GM18502 (cell line): ENCODE measurements at regions not wholly inside any gene's neighbourhood (a gene's known extent, or its start where the extent isn't known, plus 50 kb on each side); places are given as distances from the start of the nearest gene placed in this dataset.

Experiments used
- ATAC-seq: cut with Tn5 transposase; IDR thresholded peaks from one replicate; pipeline ENCODE4 v1.9.1; 2021; ENCODE audit warnings: mild to moderate bottlenecking; ENCODE audit not compliant: unreplicated experiment, poor library complexity

DNA sequence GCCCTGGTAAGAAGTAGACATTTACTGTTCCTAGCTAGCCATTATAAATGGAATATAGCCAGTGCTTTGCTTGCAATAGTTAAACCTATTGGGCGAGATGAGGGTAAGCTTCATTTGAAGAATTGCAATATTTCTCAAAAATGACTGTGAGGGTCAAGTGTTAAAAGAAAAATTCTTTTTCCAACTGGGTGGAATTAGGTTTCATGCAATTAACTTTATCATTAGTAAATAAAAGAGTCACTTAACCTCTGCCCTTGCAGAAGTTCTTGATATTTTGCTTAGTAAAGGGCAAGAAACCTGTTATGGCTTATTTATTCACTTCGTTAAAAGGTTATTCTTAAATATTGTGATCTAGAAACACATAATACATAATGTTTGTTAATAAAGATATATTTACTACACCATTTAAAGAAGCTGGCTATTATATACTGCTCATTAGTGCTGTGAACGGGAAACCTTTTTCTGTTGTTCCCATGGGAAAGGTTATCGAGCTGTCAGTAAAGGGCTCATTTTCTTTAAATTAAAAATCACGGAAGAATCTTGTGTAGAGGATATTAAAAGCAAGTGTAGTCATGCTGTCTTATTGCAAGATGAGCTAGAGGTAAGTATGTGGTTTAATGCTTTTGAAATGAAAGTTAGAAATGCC, 370.5 kb downstream of the CSNK1G3 start:
- ATAC-seq: no peak

DNA sequence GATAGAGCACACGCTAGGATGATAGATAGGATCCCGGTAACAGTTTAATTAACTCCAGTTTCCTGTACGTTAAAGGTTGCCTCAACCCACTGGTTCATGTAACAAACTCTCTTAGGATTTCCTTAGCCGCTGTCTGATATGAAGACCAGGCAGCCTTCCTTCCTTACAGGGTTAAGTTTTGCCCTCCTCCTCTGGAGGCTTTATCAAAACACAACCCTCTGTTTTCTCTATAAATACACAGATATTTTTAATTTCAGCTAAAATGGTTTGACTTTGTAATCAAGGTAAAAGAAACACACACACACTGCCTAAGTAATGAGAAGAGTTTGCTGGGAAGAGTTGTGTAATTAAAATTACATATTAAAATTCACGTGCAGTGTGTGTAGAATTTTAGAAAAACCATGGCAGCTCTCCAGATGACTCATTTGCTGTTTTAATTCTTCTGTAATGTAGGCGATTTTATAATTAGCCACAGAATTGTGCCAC, 369.8 kb downstream of the CSNK1G3 start:
- no peak for ATAC-seq

GRCh38 chr5:123880875-123881274, 368.9 kb downstream of the CSNK1G3 start:
- no peak for ATAC-seq

DNA sequence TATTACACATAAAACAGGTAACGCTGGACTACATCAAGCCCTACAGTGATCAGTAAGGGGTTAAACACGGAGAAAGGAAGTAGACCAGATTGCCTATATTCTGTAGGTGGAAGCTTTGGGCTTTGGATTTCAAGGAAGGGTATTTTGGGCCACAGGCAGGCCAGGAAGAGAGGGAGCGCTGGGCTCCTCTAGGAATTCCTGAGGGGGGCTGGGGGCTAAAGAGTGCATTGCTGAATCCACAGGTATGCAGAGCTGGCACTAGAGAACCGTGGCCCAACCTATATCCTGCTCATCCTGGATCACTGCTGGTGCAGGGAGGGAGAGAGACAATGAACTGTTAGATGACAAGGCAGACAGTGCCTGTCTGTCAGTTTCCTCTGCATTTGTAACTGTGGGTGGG, 367.1 kb downstream of the CSNK1G3 start:
- no peak for ATAC-seq

DNA sequence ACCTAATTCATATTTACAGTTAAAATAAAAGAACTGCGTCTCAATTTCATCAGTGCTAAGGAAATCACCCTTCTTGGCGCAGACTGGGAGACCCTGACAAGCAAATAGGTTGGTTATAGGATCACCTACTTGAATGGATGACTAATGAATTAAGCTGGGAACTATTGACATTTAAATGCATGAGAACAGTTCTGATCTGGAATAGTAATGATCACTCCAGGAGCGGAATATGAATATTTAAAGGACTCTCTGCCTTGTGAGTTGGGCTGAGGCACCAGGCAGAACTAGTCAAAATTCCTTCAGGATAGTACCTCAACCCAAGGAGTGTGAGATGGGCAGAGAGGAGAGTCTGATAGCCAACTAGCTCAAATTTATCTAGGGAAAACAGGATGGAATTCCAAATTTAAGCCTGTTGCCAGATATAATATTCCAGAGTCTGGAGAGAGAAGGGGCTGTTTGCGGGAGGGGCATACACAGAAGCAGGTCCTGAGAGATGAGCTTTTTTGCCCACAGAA, 364.4 kb downstream of the CSNK1G3 start:
- no peak for ATAC-seq

DNA sequence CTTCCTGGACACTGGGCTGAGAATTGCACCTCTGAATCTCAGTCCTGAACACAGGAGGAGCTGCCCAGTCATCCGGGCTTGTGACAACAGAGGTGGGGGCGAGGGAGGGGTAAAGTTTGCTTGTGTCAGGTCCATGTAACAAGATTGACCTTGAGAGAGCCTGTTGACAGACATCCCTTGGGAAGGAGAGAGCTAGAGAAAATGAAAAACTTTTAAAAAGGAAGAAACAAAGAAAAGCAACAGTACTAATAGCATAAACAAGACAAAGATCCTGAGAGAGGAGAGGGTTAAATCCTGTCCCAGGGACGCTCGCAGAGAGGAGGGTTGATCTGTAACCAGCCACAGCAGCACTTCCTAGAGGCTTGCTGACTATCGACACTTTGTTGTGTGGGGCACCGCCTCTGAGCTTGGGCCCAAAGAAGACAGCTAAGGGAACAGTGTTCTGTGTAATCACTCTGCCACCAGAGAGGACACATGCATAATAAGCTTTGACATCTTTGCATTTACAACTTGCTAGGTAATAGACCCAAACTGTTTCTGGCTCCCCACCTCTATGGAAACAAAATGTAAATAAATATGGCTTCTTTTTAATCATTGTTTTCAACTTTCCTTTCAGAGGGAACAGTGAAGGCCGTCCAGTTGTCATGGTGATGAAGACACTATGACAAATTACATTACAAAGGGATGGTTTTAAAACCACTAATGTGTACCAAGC, 363.7 kb downstream of the CSNK1G3 start:
- no peak for ATAC-seq

GRCh38 chr5:123874600-123875201, 362.7 kb downstream of the CSNK1G3 start:
- ATAC-seq: no peak

DNA sequence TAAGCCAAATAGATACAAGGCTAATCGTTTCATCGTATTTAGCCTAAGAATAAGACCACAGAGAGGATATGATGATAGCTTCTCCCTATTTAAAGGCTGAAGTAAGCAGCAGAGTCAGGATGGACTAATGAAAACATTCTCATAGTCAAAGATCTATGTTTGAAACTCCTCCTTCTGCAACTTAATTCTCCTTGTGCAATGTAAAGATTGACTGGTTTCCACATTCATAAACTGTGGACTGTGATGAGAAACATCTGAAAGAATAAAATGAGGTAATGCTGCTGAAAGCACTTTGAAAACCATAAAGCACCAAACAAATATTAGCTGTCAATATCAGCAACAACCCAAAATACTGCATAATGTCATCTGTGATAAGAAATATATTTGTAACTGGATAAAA, 361.9 kb downstream of the CSNK1G3 start:
- ATAC-seq: no peak

GRCh38 chr5:123871373-123871772, 359.4 kb downstream of the CSNK1G3 start:
- no peak for ATAC-seq

GRCh38 chr5:123868881-123869280, 356.9 kb downstream of the CSNK1G3 start:
- ATAC-seq: no peak

- ATAC-seq: no peak
Observed at GRCh38 chr5:123868267-123868666, 356.3 kb downstream of the CSNK1G3 start.

DNA sequence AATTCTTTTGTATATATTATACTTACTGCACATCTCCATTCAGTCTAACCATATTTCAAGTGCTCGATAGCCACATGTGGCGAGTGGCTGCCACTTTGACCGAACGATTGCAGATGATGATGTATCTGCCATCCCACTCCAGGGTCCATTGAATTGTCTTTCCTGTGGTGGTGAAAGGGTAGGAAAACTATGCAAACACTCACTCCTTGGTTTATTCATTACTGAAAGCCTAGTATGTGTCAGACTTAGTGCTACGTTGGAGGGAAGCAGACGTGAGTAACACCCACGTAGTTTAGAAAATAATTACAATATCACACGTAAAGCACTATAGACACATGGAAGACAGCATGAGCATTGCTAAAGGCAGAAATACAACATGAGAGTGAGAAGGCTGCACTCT, 353.7 kb downstream of the CSNK1G3 start:
- no peak for ATAC-seq

DNA sequence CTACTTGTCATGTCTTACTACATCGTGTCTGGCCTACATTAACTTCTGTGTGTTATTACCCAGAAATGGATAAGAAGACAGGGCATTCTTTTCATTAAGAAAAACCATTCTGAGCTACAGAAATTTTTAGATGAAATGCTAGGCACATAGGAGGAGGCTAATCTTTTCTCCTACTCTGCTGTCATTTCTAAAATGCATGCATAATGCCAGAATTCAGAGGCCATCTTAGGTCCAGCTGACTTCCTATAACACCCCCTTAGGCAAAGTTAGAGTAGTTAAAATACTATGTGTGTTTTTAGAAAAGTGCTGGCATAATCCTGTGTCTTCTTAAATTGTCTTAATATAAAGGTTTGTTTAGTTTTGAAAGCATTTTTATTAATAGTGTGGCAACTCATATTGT, 352.6 kb downstream of the CSNK1G3 start:
- ATAC-seq: no peak

- ATAC-seq: no peak
Observed at GRCh38 chr5:123858938-123859337, 347.0 kb downstream of the CSNK1G3 start.

- no peak for ATAC-seq
Observed at GRCh38 chr5:123856766-123857165, 344.8 kb downstream of the CSNK1G3 start.

DNA sequence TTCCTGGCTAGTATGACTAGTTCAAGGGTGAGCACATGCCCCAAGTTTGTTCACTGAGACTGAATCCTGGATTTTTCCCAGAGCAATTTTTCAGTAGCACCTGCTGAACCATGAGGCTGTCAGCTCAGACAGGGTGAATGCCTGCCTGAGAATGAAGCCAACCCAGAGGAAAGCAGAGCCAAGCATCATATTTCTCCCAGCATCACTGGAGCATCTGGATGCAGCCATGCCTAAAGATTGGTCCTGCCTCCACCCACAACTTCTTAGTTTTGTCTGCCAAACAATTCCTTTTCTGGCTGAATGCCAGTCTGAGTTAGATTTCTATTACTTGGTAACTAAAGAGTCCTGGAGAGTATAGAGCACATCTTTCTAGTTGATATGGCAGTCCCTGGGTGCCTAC, 343.6 kb downstream of the CSNK1G3 start:
- ATAC-seq: no peak

DNA sequence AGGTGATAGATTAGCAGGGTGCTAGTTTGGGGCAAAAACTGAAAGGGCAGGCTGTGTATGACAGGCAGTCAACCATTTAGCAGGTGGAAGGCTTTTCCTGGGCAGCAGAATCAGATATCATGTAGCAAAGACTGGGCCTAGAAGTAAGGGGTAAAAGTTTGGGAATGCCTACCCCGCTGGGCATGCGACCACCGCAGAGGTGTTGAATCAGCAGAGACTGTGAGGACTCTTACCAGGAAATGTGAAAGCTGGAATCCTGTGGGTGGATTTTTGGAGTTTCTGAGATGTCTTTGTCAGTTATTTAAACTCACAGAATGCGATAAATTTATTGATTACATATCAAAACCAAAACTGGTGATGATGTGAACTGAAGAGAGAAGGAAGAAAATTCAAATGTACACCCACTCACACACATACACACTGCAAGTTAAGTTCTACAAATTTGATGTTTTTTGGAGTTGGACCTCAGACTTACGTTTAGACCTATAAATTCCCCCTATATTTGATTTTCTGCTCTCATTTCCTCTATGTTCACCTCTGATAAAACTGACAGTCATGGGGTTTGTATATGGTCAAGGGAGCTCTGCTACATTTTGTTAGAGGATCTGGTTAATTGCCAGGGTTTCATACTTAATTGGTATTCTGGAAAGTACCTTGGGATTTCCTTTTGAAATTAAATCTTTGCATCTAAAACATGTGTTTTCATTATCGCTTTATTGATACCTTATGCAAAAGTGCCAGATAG, 333.6 kb downstream of the CSNK1G3 start:
- peak; percentile 21 for ATAC-seq

DNA sequence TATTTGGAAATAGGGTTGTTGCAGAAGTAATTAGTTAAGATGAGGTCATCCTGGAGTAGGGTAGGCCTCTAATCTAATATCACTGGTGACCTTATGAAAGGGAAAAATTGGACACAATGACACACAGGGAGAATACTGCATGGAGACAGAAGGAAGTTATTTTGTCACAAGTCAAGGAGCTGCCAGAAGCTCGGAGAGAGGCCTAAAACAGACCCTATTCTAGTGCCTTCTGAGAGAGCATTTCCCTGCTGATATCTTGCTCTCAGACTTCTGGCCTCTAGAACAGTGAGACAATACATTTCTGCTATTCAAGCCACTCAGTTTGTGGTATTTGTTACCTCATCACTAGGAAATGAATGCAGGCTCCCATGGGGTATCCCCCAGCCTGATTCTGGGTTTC, 332.9 kb downstream of the CSNK1G3 start:
- ATAC-seq: peak; percentile 46

DNA sequence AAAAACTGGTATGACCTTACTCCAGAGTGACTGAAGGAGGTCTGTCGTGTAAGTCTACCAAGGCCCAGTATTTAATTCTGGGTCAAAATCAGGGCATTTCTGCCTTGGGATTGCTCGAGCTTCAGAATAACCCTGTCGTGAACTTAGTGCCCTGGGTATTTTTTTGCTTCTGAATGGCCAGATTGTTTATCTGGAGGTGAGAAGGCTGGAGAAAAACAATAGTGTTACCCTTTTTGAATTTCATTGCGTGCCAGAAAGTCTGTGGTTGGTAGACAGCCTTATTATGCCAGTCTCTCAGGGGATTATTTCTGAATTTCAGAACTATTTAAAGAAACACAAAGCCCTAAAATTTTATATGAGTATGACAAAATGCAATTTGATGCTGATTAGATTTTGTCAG, 323.4 kb downstream of the CSNK1G3 start:
- no peak for ATAC-seq

GRCh38 chr5:123830575-123830974, 318.6 kb downstream of the CSNK1G3 start:
- no peak for ATAC-seq

- ATAC-seq: no peak
Observed at GRCh38 chr5:123827811-123828210, 315.8 kb downstream of the CSNK1G3 start.
